AG09319 (cell line): ENCODE measurements at regions not wholly inside any gene's neighbourhood (a gene's known extent, or its start where the extent isn't known, plus 50 kb on each side); places are given as distances from the start of the nearest gene placed in this dataset.
"Not testable (repeated sequence)": the region's sequence is repeated elsewhere in the genome, so short reads cannot be mapped to it uniquely, and the experiment has no call there.

Source experiments
- DNase-seq: peaks from one replicate; pipeline ENCODE4 v3.0.0-alpha.2; 2010; ENCODE audit warnings: low read depth; ENCODE audit errors: extremely low read depth
- CTCF ChIP-seq: IDR thresholded peaks from 2 replicates; pipeline ENCODE4 v1.5.1; 2011; ENCODE audit warnings: low read depth, mild to moderate bottlenecking, inconsistent platforms, low read length, moderate library complexity

- TF ChIP-seq CTCF = no peak
- DNase-seq = no peak
Observed at GRCh38 chr5:148880197-148880596, 53.8 kb downstream of the ADRB2 start.

GRCh38 chr5:148880696-148881095 is 54.3 kb downstream of the ADRB2 start:
- TF ChIP-seq CTCF = no peak
- DNase-seq = no peak

- no peak for DNase-seq
- no peak for TF ChIP-seq CTCF
Observed at GRCh38 chr5:148882332-148882731, 55.9 kb downstream of the ADRB2 start.

- no peak for TF ChIP-seq CTCF
- DNase-seq = no peak
Observed at GRCh38 chr5:148884339-148885020, 58.1 kb downstream of the ADRB2 start.

GRCh38 chr5:148887123-148887881 is 60.9 kb downstream of the ADRB2 start:
- no peak for TF ChIP-seq CTCF
- DNase-seq = no peak

- not testable (repeated sequence) for DNase-seq
Observed at GRCh38 chr5:148889936-148890335, 63.5 kb downstream of the ADRB2 start.

GRCh38 chr5:148895441-148895840 is 69.0 kb downstream of the ADRB2 start:
- DNase-seq = not testable (repeated sequence)

- no peak for TF ChIP-seq CTCF
- peak; percentile 12 for DNase-seq
Observed at GRCh38 chr5:148897842-148898241, 71.4 kb downstream of the ADRB2 start.
